Limb (tissue), 2 donors: ENCODE measurements at regions not wholly inside any gene's neighbourhood (a gene's known extent, or its start where the extent isn't known, plus 50 kb on each side); places are given as distances from the start of the nearest gene placed in this dataset.
"Not testable (repeated sequence)": the region's sequence is repeated elsewhere in the genome, so short reads cannot be mapped to it uniquely, and the experiment has no call there.

Experiments used
- DNase-seq, 2 donors: peaks; one replicate each; pipeline ENCODE4 v3.0.0-alpha.2; 2016; ENCODE audit errors: extremely low spot score in 2 of 2

- peak in 1 of 2 donors; percentile 14 for DNase-seq
Measured at GRCh38 chr2:242027676-242028450, 158.3 kb downstream of the RTP5 start.

GRCh38 chr2:242029422-242030225, 160.1 kb downstream of the RTP5 start:
- peak in 1 of 2 donors; percentile 13 for DNase-seq

- DNase-seq = peak in 1 of 2 donors; percentile 7
Measured at GRCh38 chr2:242030226-242030575, 160.7 kb downstream of the RTP5 start.

- DNase-seq = peak in 1 of 2 donors; percentile 6
Measured at GRCh38 chr2:242030858-242031257, 161.3 kb downstream of the RTP5 start.

GRCh38 chr2:242031481-242032019, 162.0 kb downstream of the RTP5 start:
- DNase-seq = peak in 1 of 2 donors; percentile 25

GRCh38 chr2:242032780-242033656, 163.5 kb downstream of the RTP5 start:
- DNase-seq = peak in 1 of 2 donors; percentile 14

- DNase-seq = no peak
Measured at GRCh38 chr2:242034138-242034537, 164.6 kb downstream of the RTP5 start.

- DNase-seq = peak in 1 of 2 donors; percentile 14
Measured at GRCh38 chr2:242034996-242035814, 165.7 kb downstream of the RTP5 start.

GRCh38 chr2:242035858-242036652, 166.5 kb downstream of the RTP5 start:
- DNase-seq = peak in 1 of 2 donors; percentile 8

GRCh38 chr2:242036653-242036950, 167.1 kb downstream of the RTP5 start:
- no peak for DNase-seq

GRCh38 chr2:242038166-242038927, 168.8 kb downstream of the RTP5 start:
- no peak for DNase-seq

- no peak for DNase-seq
Measured at GRCh38 chr2:242038928-242039341, 169.4 kb downstream of the RTP5 start.

- DNase-seq = peak in 1 of 2 donors; percentile 16
Measured at GRCh38 chr2:242040303-242040655, 170.8 kb downstream of the RTP5 start.

GRCh38 chr2:242040681-242041080, 171.2 kb downstream of the RTP5 start:
- DNase-seq = no peak

- no peak for DNase-seq
Measured at GRCh38 chr2:242041816-242042215, 172.3 kb downstream of the RTP5 start.

- DNase-seq = no peak
Measured at GRCh38 chr2:242043538-242044312, 174.2 kb downstream of the RTP5 start.

GRCh38 chr2:242044313-242044590, 174.7 kb downstream of the RTP5 start:
- DNase-seq = no peak

GRCh38 chr2:242045596-242046144, 176.1 kb downstream of the RTP5 start:
- DNase-seq = not testable (repeated sequence)
